Peyer's patch (tissue), 4 donors: ENCODE measurements at regions not wholly inside any gene's neighbourhood (a gene's known extent, or its start where the extent isn't known, plus 50 kb on each side); places are given as distances from the start of the nearest gene placed in this dataset.
"Not testable (repeated sequence)": the region's sequence is repeated elsewhere in the genome, so short reads cannot be mapped to it uniquely, and the experiment has no call there.

ENCODE experiments used
- DNase-seq, 3 donors: peaks; one replicate each; pipeline ENCODE4 v3.0.0-alpha.2; 2017 to 2019
- H3K27ac ChIP-seq, 4 donors: fragments of 200-600 bp; sonication (generic); one replicate each; pipeline ENCODE4 v1.5.1; 2016 to 2019
- H3K27me3 ChIP-seq, 2 donors: fragments of 200-600 bp; sonication (generic); one replicate each; pipeline ENCODE4 v1.5.1; 2019
- H3K36me3 ChIP-seq, 3 donors: fragments of 200-600 bp; sonication (generic); one replicate each; pipeline ENCODE4 v1.5.1; 2016 to 2019
- H3K4me1 ChIP-seq, 4 donors: fragments of 200-600 bp; sonication (generic); one replicate each; pipeline ENCODE4 v1.5.1; 2016 to 2019
- H3K4me3 ChIP-seq, 4 donors: fragments of 200-600 bp; sonication (generic); 1 replicate in 3 of 4; 2 replicates in 1 of 4; pipeline ENCODE4 v1.5.1; 2016 to 2019; ENCODE audit warnings: mild to moderate bottlenecking in 1 of 4
- H3K9me3 ChIP-seq, 4 donors: fragments of 200-600 bp; sonication (generic); one replicate each; pipeline ENCODE4 v1.5.1; 2016 to 2019; ENCODE audit warnings: mild to moderate bottlenecking in 1 of 4
- POLR2A ChIP-seq, 2 donors: fragments of 450-650 bp; IDR thresholded peaks; one replicate each; pipeline ENCODE4 v1.5.1; 2017; ENCODE audit warnings: antibody characterized with exemption in 2 of 2, mild to moderate bottlenecking in 2 of 2, moderate library complexity in 2 of 2
- TF ChIP-seq, protein P1 (sequence below), 6 experiments: fragments of 450-650 bp in 4 of 6; fragments of 200-600 bp in 2 of 6; sonication (generic) in 1 of 6; IDR thresholded peaks; one replicate each; pipeline ENCODE4 v1.5.1; 2017 to 2019; ENCODE audit warnings: antibody characterized with exemption in 6 of 6, mild to moderate bottlenecking in 3 of 6, moderate library complexity in 1 of 6

DNA sequence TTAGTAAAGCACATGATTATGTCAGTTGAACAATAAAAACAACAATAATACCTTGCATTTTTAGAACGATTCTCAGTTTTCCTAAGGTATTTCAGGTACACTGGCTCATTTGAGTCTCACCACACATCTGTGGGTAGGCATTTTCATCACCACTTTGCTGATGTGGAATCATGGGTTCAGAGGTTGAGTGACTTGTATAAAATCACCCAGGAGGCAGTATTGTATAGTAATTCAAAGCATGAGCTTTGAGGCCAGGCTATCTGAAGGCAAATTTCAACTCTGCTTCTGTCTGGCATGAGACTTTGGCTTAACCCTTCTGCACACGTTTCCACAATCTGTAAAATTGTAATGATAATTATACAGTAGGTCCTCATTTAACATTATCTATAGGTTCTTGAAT is 183.9 kb upstream of the CMC1 start:
- no peaks in the 10 kb centered on the region for H3K36me3 ChIP-seq
- DNase-seq, result no peak
- H3K4me1 ChIP-seq, result no peaks in the 10 kb centered on the region
- H3K27ac ChIP-seq, result no peak overlapping the region
- TF ChIP-seq, protein P1, sequence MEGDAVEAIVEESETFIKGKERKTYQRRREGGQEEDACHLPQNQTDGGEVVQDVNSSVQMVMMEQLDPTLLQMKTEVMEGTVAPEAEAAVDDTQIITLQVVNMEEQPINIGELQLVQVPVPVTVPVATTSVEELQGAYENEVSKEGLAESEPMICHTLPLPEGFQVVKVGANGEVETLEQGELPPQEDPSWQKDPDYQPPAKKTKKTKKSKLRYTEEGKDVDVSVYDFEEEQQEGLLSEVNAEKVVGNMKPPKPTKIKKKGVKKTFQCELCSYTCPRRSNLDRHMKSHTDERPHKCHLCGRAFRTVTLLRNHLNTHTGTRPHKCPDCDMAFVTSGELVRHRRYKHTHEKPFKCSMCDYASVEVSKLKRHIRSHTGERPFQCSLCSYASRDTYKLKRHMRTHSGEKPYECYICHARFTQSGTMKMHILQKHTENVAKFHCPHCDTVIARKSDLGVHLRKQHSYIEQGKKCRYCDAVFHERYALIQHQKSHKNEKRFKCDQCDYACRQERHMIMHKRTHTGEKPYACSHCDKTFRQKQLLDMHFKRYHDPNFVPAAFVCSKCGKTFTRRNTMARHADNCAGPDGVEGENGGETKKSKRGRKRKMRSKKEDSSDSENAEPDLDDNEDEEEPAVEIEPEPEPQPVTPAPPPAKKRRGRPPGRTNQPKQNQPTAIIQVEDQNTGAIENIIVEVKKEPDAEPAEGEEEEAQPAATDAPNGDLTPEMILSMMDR (IDR thresholded peaks at IDR 0.05), result peak in 2 of 6 experiments; percentile 25 to 42
- no peak for TF ChIP-seq POLR2A (IDR thresholded peaks at IDR 0.05)
- H3K4me3 ChIP-seq, result no peak overlapping the region
- H3K27me3 ChIP-seq, result no peaks in the 10 kb centered on the region
- no peaks in the 10 kb centered on the region for H3K9me3 ChIP-seq

DNA sequence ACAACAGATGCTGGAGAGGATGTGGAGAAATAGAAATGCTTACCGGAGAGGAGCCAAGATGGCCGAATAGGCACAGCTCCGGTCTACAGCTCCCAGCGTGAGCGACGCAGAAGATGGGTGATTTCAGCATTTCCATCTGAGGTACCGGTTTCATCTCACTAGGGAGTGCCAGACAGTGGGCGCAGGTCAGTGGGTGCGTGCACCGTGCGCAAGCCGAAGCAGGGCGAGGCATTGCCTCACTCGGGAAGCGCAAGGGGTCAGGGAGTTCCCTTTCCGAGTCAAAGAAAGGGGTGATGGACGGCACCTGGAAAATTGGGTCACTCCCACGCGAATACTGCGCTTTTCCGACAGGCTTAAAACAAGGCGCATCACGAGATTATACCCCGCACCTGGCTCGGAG is 182.2 kb upstream of the CMC1 start:
- H3K27me3 ChIP-seq, H3K36me3 ChIP-seq, H3K27ac ChIP-seq, H3K4me1 ChIP-seq, DNase-seq, H3K9me3 ChIP-seq, H3K4me3 ChIP-seq: not testable (repeated sequence)

DNA sequence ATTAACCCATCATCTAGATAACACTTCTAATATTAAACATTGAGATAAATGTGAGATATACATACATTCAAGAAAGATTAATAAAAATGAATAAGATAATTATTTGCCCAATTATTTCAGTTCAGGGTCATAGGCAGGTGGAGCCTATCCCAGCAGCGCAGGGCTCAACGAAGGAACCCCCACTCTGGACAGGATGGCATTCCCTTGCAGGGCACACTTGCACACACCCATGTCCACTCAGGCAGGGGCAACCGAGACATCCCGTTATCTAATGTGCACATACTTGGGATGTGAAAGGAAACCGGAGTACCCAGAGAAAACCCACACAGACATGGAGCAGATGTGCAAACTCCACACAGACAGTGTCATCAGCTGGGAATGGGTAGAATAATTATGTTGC is 175.4 kb upstream of the CMC1 start:
- no peak overlapping the region for H3K4me3 ChIP-seq
- H3K27me3 ChIP-seq, result no peaks in the 10 kb centered on the region
- no peaks in the 10 kb centered on the region for H3K4me1 ChIP-seq
- no peak overlapping the region for H3K27ac ChIP-seq
- H3K9me3 ChIP-seq, result no peaks in the 10 kb centered on the region
- TF ChIP-seq, protein P1 (IDR thresholded peaks at IDR 0.05), result no peak
- no peak for TF ChIP-seq POLR2A (IDR thresholded peaks at IDR 0.05)
- H3K36me3 ChIP-seq, result no peaks in the 10 kb centered on the region
- no peak for DNase-seq

DNA sequence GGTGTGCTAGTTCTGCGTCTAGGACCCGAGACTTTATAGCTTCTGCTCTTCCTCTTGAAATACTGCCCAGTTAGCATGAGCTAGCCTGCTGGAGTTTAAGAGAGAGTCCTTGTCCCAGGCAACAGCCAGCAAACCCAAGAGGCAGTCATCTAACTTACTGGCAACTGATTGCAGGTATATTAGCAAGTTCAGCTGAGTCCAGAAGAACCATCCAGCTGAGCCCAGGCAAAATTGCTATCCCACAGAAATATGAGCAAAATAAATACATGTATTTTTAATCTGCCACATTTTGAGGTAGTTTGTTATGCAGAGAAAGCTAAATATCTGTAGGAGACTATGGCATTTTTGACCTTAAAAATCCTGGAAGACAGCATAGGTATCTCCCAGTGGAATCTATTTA is 174.4 kb upstream of the CMC1 start:
- H3K27me3 ChIP-seq, result no peaks in the 10 kb centered on the region
- no peaks in the 10 kb centered on the region for H3K36me3 ChIP-seq
- no peaks in the 10 kb centered on the region for H3K4me1 ChIP-seq
- no peak for DNase-seq
- no peak overlapping the region for H3K27ac ChIP-seq
- H3K4me3 ChIP-seq, result no peak overlapping the region
- no peak for TF ChIP-seq POLR2A (IDR thresholded peaks at IDR 0.05)
- TF ChIP-seq, protein P1 (IDR thresholded peaks at IDR 0.05), result no peak
- H3K9me3 ChIP-seq, result no peaks in the 10 kb centered on the region

DNA sequence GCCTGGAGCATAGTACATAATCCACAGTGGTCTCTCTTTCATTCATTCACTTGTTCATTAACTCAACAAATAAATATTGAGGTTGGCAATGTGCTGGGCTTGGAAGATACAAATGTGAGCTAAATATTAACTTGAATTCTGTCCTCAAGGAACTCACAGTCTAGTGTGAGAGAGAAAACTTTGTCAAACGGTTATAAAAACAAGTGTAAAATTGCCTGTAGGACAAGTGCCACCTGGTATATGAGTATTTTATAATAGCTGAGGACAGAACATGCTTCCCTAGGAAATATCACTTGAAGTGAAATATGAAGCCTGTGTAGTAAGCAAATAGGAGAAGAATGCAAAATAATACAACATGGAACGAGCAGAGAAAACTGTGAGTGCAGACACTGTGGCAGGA is 173.1 kb upstream of the CMC1 start:
- Histone ChIP-seq H3K4me3 (no peak overlapping the region), H3K27ac (no peak overlapping the region), H3K36me3 (no peaks in the 10 kb centered on the region), H3K4me1 (no peaks in the 10 kb centered on the region), H3K27me3 (no peaks in the 10 kb centered on the region), H3K9me3 (no peaks in the 10 kb centered on the region)
- TF ChIP-seq POLR2A (IDR thresholded peaks at IDR 0.05), result no peak
- TF ChIP-seq, protein P1 (IDR thresholded peaks at IDR 0.05), result no peak
- DNase-seq, result no peak

DNA sequence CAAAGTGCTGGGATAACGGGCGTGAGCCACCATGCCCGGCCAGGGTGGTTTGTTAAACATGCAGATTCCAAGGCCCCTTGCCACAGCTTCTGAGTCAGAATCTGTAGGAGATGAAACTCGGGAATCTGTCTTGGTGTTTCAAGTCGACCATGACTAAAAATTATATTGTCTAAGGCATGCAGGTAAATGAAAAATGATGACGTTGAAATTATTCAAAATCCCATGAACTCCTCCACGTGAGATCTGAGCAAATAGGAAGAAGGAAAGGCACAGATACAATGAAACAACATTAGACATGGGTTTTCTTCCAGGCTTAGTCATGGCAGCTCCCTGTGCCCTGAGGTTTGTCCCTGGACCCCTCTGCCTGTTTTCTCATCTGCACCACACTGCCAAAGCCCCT is 172.0 kb upstream of the CMC1 start:
- Histone ChIP-seq H3K36me3 (no peaks in the 10 kb centered on the region), H3K27me3 (no peaks in the 10 kb centered on the region), H3K27ac (no peak overlapping the region), H3K9me3 (no peaks in the 10 kb centered on the region), H3K4me1 (no peaks in the 10 kb centered on the region), H3K4me3 (no peak overlapping the region)
- no peak for DNase-seq
- TF ChIP-seq, protein P1 (IDR thresholded peaks at IDR 0.05), result no peak
- no peak for TF ChIP-seq POLR2A (IDR thresholded peaks at IDR 0.05)
